ENCODE measurements at regions not wholly inside any gene's neighbourhood (a gene's known extent, or its start where the extent isn't known, plus 50 kb on each side); places are given as distances from the start of the nearest gene placed in this dataset.

GRCh38 chr18:8969639-8970390 is 132.7 kb upstream of the NDUFV2 start:
- no peak for DNase-seq (ENCODE audit: low spot score)

- no peak for DNase-seq (ENCODE audit: low spot score)
Measured at GRCh38 chr18:8970843-8971242, 131.7 kb upstream of the NDUFV2 start.

GRCh38 chr18:8972116-8972515 is 130.4 kb upstream of the NDUFV2 start:
- DNase-seq (ENCODE audit: low spot score): no peak

GRCh38 chr18:8974279-8974678 is 128.2 kb upstream of the NDUFV2 start:
- DNase-seq (ENCODE audit: low spot score): no peak

- DNase-seq (ENCODE audit: low spot score): no peak
Measured at GRCh38 chr18:8974696-8975095, 127.8 kb upstream of the NDUFV2 start.

- DNase-seq (ENCODE audit: low spot score): no peak
Measured at GRCh38 chr18:8975624-8976023, 126.9 kb upstream of the NDUFV2 start.

GRCh38 chr18:8976606-8977005 is 125.9 kb upstream of the NDUFV2 start:
- DNase-seq (ENCODE audit: low spot score): no peak

- no peak for DNase-seq (ENCODE audit: low spot score)
Measured at GRCh38 chr18:8977166-8977565, 125.3 kb upstream of the NDUFV2 start.

GRCh38 chr18:8977701-8978100 is 124.8 kb upstream of the NDUFV2 start:
- DNase-seq (ENCODE audit: low spot score): no peak

- DNase-seq (ENCODE audit: low spot score): no peak
Measured at GRCh38 chr18:8978394-8978793, 124.1 kb upstream of the NDUFV2 start.

- no peak for DNase-seq (ENCODE audit: low spot score)
Measured at GRCh38 chr18:8979258-8979988, 123.1 kb upstream of the NDUFV2 start.

GRCh38 chr18:8980496-8980895 is 122.0 kb upstream of the NDUFV2 start:
- no peak for DNase-seq (ENCODE audit: low spot score)

GRCh38 chr18:8980918-8981317 is 121.6 kb upstream of the NDUFV2 start:
- DNase-seq (ENCODE audit: low spot score): no peak

- peak; percentile 56 for DNase-seq (ENCODE audit: low spot score)
Measured at GRCh38 chr18:8982416-8983183, 119.9 kb upstream of the NDUFV2 start.

GRCh38 chr18:8983195-8983594 is 119.3 kb upstream of the NDUFV2 start:
- DNase-seq (ENCODE audit: low spot score): no peak

GRCh38 chr18:8984131-8984721 is 118.3 kb upstream of the NDUFV2 start:
- no peak for DNase-seq (ENCODE audit: low spot score)

GRCh38 chr18:8987241-8987640 is 115.3 kb upstream of the NDUFV2 start:
- DNase-seq (ENCODE audit: low spot score): no peak

GRCh38 chr18:8988260-8988871 is 114.1 kb upstream of the NDUFV2 start:
- DNase-seq (ENCODE audit: low spot score): peak; percentile 50

- no peak for DNase-seq (ENCODE audit: low spot score)
Measured at GRCh38 chr18:8989017-8989416, 113.5 kb upstream of the NDUFV2 start.

GRCh38 chr18:8989855-8990254 is 112.6 kb upstream of the NDUFV2 start:
- DNase-seq (ENCODE audit: low spot score): no peak

- DNase-seq (ENCODE audit: low spot score): no peak
Measured at GRCh38 chr18:8990276-8991031, 112.0 kb upstream of the NDUFV2 start.
